Ureter (tissue), 1 donor: ENCODE measurements at regions not wholly inside any gene's neighbourhood (a gene's known extent, or its start where the extent isn't known, plus 50 kb on each side); places are given as distances from the start of the nearest gene placed in this dataset.
"Not testable (repeated sequence)": the region's sequence is repeated elsewhere in the genome, so short reads cannot be mapped to it uniquely, and the experiment has no call there.

Experiments
- DNase-seq: peaks from one replicate; pipeline ENCODE4 v3.0.0-alpha.2; 2020; ENCODE audit warnings: low spot score
- donor health status: DM: yes; HTN: yes; CAD: no.

DNA sequence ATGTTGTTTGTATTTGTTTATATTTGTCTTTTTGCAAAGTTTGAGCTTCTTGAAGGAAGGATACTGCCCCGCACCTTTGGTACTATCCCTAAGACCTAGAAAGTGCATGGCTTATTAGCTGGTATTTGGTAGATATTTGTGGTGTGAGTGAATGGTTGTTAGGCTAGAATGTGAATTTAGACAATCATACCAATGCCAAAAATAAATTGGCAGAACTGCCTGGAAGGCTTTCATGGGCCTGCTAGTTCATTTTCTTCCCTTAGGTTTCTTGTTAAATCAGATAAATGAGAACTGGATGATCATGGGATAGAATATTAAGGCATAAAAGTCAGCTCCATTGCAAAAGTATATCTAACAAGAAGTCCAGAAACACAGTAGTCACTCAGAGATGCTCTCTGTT lies 147.5 kb upstream of the TSLP start:
- DNase-seq = no peak

DNA sequence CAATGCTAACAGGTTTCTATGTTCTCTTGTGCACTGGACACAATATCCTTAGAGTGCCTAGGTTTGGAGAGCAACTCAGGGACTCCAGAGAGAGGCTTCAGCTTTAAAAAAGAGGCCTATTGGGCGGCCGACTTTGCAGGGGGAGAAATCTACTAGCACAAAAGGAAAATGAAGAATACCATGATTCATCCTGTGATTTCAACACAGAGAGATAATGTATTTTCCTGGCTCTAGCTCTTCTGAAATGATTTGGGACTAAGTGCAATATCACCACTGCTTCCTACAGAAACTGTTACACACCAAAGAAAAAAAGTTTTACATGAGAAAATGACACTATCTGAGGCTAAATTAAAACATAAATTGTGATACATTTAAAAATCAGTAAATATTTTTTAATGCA lies 146.1 kb upstream of the TSLP start:
- DNase-seq = no peak

DNA sequence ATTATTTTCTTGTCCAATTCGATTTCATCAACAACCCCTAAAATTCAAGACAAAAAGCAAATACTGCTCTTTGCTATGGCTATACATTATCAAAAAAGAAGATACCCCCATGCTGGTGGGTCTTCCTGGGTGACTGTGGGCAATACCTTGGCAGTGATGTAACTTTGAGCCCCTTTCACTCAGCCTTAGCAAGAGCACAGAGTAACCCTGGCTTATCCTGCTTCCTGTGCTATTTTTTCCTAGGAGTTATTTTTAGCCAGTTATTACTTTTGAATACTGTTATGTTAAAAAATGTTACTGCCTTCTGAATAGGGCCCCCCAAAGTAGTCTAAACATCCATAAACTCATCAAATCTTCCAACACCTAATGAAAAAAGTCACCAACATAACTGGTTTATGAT lies 145.6 kb upstream of the TSLP start:
- no peak for DNase-seq

DNA sequence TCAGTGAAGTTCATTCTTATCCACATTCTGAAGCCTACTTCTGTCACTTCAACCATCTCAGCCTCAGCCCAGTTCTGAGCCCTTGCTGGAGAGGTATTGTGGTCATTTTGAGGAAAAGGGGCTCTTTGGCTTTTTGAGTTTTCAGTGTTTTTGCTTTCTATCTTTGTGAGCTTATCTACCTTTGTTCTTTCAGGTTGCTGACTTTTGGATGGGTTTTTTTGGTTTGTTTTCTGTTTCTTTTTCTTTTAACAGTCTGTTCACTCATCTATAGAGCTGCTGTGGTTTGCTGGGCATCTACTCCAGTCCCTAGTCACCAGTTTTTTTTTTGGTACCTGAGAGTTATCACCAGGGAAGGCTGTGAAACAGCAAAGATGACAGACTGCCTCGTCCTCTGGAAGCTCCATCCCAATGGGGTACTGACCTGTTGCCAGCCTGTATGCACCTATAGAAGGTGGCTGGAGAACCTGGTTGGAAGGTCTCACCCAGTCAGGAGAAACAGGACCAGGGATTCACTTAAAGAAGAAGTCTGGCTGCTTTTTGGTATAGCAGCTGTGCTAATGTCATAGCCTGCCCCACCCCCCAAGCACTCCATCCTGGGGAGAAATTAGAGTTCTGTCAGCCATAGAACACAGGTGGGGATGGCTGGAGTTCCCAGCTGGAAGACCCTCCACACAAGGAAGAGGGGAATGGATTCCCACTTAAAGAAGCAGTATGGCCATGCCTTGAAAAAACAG lies 138.6 kb upstream of the TSLP start:
- no peak for DNase-seq

DNA sequence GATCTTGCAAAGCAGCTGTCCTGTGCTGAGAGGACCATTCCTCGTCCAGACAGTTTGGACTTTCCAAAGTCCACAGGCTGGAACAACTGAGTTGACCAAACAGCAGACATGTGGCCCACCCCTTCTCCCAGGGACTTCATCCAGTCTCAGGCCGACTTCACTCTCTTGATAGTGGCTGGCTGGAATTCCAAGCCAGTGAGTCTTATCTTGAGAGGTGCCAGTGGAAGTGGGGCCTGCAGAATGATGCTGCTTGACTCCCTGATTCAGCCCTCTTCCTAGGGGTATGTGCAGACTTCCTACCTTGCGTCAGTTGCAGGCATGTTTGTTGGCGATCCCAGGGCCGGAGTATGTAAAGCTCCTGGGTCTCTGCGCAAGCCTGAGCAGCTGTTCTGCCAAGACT lies 131.4 kb upstream of the TSLP start:
- no peak for DNase-seq

DNA sequence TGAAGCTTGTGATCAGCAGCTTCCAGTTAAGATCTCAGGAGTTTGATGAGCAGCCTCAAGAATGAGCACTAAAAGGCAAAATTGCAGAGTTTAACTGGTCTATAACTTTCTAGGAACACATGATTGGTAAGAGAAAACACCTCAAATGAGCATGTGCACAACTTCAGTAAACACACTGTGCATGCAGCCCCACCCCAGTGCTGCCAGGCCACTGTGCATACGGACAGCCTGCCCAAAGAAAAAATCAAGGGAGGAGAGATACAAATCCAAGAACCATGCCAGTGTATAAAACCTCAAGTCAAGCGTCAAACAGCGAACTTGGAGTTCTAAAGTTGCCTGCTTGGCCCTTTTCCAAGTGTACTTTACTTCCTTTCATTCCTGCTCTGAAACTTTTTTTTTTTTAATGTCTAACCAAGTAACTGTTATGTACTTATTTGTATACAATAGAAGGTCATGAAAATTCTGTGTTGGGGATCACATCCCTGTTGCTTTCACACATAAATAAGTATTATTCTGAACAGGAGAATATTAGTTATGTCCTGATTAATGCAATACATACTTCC lies 125.6 kb upstream of the TSLP start:
- no peak for DNase-seq

DNA sequence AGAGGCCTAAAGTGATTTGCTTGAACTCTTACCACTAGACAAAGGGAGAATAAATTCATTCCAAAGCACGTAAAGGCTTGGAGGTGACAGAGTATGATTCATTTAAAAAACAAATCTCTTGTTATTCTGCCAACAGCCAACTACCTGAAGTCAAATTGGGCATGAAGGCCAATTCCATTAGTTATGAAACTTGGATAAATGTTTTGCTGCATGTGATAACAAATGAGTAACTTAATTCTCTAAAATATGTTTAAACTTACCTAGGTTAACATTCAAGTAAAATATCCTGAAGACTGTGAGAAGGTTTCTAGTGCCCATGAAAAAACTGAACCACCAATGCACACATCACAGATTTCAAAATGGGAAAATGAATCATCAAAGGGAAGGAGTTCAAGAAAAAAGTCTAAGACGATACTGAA lies 120.1 kb upstream of the TSLP start:
- DNase-seq = no peak

DNA sequence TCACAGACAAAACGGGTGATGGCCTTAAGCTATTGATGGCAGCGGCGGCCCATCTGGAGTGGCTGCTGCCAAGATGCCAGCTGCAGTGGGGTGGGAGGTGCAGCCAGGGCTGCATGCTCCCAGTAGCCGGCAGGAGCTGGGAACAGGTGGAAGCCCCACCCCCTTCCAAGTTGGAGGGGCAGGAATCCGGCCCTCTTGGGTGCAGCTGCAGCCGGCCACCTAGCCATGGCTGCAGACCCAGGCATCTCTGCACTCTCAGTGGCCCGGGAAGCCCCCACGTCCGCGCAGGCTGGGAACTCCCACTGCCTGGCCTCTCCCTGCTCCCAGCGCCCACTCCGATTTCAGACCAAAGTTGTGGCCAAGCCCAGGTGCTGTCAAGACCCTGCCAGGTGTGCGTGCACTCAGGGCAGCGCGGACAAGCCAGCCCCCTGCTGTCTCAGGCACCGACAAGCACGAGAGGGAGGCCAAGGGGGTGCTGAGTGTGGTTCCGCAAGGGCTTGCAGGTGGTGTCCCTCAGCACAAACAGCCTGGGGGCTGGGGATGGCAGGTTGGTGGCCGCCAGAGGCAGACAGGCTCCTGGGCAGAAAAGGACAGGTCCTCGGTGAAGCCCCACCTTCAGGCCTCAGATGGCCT lies 115.1 kb upstream of the TSLP start:
- DNase-seq = no peak

DNA sequence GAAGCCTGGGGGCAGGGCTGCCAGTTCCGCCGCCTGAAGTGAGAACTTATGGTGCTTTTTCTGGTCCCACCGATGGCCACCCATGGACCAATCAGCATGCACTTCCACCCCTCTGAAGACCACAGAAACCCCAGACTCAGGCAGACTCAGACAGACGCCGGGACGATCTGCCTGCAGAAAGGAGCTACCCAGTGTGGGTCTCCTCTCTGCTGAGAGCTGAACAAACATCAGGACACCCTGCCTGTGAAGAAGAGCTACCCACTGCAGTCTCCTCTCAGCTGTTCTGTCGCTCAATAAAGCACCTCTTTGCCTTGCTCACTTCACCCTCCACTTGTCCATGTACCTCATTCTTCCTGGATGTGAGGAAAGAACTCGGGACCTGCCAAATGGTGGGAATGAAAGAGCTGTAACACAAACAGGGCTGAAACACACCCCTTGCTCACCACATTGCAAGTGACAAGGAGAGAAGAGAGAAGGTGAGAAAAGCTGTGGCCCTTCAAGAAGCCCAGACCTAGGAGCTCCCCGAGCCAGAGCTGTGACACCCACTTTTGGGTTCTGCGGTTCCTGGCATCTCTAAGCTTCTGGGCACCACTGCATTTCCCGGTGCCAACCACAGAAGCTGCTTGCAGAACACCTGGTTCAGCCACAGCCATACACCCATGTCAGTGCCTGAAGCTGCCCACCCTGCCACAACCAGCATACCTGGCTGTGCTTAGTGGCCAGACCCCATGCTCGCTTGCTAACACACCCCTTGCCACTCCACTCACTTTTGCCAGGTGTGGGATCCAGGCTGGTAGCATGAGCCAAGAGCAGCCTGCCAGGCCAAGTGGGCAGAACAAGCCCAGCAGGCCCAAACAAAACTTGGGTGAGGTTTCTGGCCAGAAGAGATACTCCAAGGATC lies 114.3 kb upstream of the TSLP start:
- DNase-seq = no peak

DNA sequence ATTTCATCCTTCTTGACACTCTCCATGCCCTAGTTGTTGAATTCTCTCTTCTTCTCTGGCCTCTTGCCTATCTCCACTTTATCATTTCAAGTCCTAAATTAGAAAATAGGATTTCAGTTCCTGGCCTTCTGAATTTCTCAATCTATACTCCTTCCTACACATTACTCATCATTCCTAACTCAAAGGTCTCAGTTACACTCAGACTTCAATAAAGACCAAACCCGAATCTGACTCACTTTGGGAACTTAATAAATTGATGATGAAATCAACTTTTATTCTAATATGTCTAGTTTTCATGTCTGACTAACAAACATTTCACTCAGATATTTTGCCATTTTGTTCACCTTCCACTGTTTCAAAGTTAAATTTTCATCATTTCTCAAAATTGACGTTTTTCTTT lies 113.6 kb upstream of the TSLP start:
- no peak for DNase-seq

DNA sequence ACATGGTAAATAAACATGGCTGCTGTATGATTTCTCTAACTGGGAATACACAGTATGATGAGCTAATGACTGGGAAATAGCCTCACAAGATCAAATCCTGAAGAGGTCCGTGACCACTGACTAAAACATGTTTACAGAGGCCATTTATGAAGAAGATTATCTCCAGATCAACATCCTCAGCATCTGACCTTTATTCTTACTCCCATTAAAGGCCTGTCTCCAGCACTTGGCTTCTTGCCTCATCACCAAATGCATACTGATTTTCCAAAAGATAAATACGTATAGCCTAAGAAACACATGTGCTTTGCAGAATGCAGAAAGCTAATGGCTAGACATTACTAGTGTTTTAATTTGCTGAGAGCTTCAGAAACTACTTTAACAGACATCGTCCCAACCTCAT lies 108.0 kb upstream of the TSLP start:
- DNase-seq = no peak

DNA sequence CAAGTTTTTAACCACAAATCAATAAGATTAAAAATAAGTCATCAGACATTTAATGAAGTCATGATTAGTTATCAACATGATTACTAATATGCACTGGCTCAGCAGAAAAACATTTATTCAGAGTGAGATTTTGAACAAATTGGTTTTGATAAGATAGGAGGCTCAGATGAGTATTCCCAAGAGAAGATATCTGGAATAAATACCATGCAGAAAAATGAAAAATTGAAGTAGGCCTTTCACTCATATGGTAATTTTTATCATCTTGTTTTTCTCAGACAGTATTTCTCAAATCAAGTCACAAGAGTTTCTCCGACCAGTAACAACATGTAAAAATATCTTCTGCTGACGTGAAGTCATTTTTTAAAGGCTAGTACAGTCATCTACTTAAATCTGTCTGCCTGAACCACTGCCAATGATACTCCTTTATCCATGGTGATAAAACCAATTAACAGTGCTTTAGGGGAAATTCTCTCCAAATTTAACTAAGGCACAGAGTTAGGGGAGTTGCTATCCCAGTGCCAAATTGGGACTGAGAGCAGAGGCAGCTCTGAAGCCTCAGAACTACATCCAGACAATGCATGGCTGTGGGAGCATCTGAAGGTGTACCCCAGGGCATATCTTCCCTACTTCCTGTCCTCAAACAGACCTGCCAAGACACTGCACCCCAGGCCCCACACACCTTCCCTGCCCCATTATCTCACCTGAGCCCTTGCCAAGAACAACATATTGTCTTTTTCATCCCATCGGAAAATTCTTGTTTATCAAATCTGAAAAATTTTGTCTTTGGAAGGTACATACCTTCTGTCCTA lies 105.5 kb upstream of the TSLP start:
- no peak for DNase-seq

DNA sequence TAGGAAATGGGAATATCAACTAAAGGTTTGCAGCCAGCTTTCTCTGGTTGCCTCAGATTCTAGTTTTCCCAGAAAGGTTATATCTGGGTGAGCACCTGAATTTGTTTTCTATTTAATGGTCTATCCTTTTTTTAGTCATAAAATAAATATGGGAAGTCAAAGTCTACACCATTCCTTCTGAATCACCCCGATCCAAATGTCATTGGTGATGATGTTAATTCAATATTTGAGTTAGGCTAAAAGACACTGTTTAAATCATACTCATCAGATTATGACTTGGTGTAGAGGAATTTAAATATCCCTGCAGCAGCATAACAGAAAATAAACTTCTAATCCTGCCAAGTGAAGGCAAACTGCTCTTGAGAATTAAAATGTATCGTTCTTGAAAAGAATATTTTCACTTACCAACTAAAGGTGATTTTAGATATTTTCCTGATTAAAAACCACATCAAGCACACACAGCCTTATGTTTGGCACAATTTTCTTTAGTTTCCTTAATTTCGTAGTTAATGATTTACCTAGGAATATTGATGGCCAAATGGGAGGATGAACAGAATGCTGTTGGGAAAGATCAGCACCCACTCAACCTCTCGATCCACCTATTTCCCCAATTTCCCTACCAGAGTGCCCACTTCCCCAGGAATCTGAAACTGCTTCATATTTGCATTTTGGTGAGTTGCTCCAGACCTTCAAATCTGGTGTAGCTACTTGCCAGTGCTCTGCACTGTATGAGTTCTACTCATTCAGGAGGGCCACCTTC lies 103.1 kb upstream of the TSLP start:
- DNase-seq = no peak

DNA sequence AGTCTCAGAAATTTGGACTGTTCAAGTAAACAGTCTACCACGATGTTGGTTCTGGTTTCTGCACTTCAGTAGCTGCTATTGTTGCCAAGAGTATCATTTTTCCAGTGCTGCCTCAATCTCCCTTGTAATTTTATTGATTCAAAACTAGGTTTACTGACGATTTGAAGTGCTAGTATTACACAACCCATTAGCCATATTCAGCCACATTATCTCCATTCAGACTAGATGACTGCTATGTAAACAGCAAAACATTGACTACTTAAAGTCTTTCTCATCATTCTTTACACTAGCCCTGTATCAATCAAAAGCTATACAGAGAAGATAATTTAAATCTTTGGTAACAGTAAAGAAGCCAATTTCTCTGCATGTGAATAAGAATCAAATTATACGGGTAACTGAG lies 102.0 kb upstream of the TSLP start:
- no peak for DNase-seq

DNA sequence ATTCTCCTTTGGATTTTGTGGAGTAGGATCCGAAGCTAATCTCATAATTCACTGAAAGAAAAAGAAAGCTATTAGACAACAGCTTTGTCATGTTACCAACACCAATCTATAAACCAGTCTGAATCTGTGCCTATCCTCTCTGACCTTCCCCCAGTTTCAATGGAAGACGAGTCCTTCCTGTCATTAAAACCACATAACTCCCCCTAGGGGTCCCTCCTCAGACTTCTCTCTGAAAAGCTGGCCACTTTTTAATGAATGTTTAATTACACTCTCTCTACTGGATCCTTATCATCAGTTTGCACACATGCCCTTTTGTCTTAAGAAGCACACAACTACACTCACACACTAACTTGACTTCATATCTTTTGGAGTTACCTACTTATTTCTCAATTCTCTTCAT lies 98.0 kb upstream of the TSLP start:
- no peak for DNase-seq

DNA sequence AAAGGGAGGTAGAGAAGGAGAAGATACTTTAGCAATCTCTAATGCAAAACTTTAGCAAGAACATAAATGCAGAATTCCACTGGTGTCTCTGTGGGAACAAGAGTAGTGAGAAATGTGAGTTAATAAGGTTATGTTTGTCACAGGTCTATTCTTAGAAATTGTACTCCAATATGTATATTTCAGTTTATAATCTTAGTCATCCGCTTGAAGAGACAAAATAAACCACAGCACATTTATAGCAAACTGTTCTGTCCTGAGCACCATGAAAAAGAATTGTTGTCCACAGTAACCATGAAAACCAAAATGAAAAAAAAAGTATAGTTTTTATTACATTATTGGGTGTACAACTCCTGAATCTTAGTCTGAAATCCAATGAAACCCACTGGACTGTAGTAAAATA lies 93.6 kb upstream of the TSLP start:
- DNase-seq = no peak

DNA sequence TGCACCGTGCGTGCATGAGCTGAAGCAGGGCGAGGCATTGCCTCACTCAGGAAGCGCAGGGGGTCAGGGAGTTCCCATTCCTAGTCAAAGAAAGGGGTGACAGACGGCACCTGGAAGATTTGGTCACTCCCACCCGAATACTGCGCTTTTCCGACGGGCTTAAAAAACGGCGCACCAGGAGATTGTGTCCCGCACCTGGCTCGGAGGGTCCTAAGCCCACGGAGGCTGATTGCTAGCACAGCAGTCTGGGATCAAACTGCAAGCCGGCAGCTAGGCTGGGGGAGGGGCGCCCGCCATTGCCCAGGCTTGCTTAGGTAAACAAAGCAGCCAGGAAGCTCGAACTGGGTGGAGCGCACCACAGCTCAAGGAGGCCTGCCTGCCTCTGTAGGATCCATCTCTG lies 85.6 kb upstream of the TSLP start:
- not testable (repeated sequence) for DNase-seq

DNA sequence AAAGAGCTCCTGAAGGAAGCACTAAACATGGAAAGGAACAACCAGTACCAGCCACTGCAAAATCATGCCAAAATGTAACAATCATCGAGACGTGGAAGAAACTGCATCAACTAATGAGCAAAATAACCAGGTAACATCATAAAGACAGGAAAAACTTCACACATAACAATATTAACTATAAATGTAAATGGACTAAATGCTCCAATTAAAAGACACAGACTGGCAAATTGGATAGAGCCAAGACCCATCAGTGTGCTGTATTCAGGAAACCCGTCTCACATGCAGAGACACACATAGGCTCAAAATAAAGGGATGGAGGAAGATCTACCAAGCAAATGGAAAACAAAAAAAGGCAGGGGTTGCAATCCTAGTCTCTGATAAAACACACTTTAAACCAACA lies 83.9 kb upstream of the TSLP start:
- DNase-seq = not testable (repeated sequence)

DNA sequence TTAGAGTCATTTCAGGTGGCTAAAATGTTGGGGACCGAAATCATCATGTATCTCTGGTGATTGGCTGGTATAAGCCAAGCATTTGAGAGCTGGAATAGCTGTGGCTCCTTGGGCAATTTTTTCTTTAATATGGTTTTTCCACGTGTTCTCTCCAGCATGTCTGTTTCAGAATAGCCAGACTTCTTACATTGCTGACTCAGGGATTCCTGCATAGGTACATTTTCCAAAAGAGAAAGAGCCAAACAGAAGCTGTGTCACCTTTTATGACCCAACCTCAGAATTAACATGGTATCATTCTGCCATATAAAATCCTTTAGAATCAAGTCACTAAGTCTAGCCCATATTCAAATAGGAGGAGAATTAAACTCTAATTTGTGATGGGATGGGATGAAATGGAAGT lies 74.8 kb upstream of the TSLP start:
- no peak for DNase-seq

DNA sequence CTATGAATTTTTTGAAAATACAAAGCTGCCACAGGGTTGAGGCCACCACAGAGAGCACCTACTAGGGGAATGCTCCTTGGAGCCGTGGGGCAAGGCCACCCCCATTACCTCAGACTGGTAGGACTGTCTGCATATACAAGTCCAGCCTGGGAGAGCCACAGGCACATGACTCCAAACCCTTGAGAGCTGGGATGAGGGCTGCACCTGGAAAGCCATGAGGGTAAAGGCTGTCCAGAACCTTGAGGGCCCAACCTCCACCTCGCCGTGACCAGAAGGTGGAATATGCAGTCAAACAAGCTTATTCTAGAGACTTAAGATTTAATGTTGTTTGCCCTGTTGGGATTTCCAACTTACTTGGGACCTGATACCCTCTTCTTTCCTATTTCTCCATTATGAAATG lies 69.5 kb upstream of the TSLP start:
- no peak for DNase-seq

DNA sequence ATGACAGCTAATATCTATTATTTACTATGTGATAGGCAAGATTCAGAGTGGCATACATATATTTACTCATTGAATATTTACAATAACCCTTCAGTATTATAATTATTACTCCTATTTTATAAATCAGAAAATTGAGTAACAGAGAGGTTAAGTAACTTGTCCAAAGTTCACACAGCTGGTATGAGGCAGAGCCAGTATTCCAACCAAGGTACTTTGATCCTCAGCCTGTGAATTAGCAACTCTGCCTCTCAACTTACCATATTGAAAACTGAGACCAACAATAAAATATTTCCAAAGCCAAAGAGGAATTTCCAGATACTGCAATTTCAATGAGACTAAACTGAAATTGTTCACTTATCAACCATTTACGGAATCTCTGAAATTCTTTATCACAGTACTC lies 67.9 kb upstream of the TSLP start:
- DNase-seq = no peak
